TTC549 (cell line): ENCODE measurements at regions not wholly inside any gene's neighbourhood (a gene's known extent, or its start where the extent isn't known, plus 50 kb on each side); places are given as distances from the start of the nearest gene placed in this dataset.

Experiments used
- FAIRE-seq: peaks from 2 replicates; lab custom pipeline; 2012; peaks lifted over from hg19 to GRCh38; lab: Jason Lieb, UNC

DNA sequence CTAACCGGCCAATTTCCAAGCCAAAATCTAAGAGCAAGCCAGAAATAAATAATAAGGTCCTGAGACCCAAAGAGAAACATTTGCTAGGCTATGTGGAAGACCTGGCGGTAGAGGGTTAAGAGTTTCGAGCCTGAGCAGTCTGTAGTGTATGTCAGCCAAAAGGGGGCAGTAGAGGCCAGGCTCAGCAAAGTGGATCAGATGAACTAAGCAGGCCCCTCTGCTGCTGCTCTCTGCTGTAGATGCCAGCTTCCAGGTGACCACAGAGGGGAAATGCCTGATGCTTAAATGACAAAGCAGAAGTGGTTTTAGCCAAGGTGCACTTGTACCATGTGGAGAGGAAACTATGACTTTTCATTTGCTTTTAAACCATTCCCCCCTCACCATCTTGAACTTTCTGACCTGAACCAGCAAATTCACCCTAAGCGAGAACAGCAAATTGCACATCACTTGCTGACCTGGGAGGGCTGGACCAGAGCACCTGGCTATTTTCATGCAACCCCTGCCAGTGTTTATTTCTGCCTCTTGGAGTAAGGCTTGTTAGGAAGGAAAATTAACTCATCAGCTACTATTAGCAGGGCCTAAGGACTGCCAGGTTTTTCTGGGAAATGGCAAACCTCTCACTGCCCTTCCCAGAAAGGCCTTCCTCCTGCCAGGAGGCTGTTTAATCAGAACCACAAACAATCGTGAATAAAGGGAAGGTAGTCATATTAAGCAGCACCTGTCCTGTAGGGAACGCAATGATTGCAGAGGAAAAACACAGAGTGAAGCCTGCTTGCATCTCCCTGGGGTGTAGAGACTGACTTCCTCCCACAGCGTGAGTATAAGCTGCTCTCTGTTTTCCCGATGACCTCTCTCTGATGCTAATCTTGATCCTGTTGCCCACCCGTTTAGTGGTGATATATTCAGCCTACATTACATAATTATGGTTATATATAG lies 818.2 kb downstream of the TLR4 start:
- no peak for FAIRE-seq

DNA sequence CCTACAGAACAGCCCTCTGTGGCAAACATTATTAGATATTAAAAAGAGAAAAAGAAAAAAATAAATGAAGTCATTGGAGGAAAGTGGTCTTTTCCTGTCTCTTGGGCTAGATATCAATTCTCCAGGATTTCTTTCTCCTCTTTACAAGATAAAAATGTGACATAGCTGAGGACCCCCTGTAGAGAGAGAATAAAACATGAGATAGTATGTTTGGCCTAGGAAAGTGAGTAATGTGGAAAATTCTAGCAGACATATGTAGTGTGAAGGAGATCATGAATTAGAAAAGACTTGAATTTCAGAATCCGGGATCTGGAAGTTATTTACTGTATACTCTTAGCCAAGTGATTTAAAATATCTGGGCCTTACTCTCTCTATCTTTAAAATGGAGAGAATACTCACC lies 823.1 kb downstream of the TLR4 start:
- FAIRE-seq, result no peak

DNA sequence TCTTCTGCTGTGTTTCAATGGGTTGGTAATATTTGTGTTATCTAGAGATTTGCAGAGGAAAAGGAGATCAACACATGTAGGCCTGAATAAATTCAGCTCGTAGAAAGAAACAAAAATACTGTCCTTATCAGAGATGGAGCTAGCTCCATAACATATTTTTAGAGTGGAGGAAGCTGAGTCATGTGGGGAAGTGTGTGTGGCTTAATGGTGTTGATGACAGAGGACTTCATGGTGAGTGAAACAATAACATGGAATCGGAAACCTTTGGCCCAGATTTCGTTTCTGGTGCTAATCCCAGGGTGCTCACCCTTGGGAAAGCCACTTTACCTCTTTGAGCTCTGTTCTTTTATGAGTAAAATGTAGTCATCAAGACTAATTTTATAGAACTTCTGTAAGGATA lies 825.0 kb downstream of the TLR4 start:
- no peak for FAIRE-seq

DNA sequence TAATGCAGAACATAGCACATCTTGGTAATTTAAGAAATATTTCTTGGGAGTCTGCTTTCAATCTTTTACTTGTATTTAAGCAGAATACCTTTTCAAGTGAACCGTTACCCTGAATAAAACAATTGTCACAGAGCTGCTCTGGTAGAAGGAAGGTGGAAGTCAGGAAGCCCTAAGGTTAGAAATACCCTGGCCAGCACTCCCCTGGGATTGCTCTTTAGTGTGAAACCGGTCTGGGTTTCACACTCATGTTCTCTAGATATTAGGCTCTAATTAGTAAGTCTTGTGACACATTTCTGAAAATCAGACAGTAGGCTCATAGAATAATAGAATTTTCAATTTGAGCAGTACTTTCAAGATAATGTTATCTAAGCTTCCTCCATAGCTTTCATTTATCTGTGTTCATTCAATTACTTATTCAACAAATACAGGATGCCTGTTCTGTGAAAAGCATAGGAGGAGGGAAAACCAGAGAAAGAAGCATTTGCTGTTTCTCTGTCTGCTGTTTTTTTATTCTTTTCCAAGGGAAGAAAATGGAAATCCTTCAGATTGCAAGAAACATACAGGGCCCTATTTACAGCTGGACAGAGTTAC lies 825.5 kb downstream of the TLR4 start:
- FAIRE-seq, result no peak

DNA sequence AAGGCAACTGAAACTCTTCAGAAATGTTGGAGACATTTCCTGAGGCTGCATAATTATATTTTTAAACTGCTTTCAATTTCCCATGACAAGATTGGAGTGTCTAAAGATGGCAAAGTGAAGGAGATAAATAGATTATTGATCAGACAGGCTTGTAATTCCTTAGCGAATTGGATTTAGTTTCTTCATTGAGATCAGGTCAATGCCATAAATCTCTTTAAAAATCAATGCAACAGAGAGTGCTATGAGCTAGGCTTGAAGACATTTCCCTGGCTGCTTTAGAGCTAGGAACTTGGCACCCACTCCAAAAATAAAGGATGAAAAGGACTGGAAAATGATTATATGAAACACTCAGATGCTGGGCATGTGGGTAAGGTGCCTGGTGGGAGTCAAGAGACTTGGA lies 828.4 kb downstream of the TLR4 start:
- FAIRE-seq, result no peak

DNA sequence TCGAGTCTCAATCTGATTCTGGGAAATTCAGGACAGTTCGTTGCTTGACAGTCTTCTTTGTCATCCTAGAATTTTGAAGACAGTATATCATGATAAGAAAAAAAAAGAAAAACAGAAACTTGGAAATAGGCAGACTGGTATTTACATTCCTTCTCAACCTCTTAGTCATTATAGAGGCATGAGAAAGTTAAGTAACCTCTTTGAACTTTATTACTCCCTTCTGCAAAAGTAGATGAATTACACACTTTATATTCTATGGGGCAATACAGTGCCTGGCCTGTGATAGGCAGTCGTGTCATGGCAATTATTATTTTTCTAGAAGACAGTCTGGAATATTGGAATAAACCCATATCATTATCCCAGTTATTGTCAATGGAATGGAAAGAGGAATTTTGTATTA lies 828.9 kb downstream of the TLR4 start:
- FAIRE-seq, result no peak

DNA sequence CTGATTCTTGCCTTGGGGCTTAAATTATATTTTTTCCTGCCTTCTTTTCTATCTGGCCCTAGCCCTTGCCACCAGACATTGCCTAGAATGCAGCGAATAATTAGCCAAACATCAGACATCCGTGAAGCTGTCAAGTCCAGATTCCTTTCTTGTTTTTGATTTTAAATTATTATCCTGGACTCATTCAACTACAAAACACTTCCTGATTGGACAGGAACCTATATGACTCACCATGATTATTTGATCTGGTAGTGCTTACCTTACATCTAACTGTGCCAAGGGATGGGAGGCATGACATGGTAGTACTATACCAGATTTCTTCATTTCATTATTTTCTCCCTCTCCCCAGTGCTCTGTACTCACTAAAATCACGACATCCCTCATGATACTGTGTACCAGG lies 829.6 kb downstream of the TLR4 start:
- no peak for FAIRE-seq

DNA sequence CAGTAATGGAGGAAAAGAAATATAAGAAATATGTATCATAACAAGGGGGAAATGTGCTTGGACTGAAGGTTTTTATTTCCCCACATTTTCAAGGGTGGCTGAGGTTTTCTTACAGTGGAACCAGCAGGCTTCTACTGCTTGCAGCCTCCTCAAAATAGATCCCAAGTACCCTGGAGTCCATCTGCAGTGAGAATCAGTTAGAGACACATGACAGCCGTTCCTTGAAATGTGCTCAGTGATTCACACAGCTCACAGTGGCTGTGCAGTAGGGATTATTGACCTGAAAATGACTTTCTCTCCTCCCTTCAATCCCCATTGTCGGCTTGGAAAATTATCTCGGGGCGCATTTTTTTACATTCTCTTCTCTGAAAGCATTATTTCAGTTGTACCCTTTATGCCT lies 832.0 kb downstream of the TLR4 start:
- no peak for FAIRE-seq

DNA sequence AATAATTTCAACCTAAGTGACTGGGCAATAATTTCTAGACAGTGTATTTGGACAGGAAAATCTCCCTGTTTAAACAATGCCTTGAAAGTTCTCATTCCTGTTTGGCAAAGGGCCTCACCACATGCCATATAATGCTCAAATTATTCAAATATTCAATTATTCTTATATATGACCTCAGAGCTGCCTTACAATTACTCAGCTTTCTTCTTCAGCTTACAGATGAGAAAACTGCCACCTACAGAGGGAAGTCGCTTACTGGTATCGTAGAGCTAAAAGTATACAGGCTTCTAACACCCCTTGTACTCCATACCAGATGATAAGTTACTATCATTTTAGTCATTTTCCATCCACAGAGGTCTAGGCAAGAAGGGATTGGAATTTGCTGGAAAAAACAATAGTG lies 830.3 kb downstream of the BRINP1 start:
- no peak for FAIRE-seq

DNA sequence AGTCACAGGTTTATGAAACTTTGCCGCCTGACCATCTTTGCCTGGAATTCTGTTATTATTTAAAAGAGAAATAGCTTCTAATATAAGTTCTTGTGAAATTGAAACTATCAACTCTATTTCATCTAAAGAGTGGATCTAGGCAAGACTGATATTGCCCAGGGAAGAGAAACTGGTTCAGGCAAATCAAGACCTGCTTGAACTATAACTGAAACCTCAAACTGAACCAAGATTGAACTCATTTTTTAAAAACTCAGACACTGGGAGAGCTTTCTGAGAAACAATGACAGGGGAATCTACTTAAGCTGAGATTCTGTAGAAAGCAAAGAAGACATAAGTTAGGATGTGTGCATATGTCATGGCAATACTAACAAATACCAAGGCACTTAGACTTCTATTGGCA lies 815.8 kb downstream of the BRINP1 start:
- FAIRE-seq, result no peak

DNA sequence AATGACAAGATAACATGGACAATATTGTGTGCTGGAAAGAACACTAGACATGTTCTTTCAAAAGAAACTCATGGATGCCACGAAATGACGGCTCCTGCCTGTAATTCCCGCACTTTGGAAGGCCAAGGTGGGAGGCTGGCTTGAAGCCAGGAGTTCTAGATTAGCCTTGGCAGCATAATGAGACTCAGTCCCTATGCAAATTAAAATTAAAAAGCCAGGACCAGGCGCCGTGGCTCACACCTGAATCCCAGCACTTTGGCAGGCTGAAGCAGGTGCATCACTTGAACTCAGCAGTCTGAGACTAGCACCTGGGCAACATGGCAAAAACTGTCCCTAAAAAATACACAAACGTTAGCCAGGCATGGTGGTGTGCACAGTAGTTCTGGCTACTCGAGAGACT lies 814.2 kb downstream of the BRINP1 start:
- FAIRE-seq, result no peak

DNA sequence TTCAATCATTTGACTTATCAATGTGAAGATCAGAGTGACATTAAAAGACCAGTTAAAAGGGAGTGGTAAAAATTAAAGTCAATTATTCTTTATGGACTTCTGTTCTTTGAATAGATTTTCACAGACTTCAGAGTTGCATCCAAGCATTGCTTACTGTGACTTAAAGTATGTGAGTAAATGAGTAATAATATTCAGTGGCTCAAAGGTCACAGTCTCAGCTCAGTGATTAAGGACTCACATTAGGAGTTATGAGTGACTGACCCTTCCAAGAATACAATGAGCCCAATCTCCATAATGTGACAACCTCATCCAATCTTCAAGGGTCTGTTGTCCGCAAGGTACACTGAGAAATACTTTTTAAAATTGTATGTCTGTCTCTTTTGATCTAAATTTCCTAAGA lies 811.2 kb downstream of the BRINP1 start:
- FAIRE-seq, result no peak

DNA sequence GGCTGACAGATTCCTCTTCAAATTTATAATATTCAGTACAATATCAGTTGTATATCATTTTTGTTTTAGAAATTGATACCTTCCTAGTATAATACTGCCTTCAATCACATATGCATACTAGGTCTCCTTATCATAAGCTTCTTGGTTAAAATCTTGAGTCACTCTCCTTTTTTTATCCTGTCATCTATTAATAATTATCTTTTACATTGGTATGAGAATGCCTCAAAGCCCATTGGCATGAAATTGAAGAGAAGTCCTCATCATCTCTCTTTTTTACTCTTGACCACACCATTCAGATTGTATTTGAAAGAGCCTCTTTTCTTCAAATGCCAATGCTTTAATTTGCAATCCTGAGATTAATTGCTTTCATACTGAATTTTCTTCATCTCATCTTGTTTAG lies 810.3 kb downstream of the BRINP1 start:
- no peak for FAIRE-seq

DNA sequence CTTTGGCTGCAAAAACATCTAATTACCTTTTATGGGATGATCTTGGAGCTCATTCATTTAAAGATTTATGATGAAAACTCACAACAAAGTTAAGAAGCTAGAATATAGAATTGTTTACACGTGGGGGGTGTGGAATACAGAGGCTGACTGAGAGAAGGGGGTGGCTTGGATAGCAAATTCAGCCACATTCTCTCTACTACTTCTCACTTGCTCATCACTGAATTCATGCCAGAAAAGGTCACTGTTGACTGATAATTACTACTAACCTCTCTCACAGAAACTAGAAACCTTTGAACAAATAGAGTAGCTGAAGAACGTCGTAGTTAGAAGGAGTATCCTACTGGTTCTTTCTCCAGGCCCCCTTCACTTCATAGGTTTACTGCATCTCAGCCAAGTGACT lies 808.2 kb downstream of the BRINP1 start:
- FAIRE-seq, result no peak

DNA sequence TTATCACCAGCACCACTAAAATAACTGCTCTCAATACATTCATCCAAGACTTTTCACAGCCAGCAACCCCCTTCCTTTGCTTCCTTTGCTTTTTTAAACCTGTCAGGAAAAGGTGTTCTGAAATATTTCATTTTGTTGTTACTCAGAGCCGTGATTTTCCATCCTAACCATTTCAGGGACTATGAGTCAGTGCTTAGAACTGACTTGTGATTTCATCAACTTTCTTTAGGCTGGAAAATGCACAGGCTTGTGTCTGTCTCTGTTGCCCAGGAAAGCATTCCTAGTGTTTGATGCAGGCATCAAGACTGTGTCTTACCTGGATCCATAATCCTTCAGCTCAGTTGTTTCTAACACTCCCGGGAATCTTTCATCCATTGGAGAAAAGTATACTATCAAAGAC lies 805.6 kb downstream of the BRINP1 start:
- no peak for FAIRE-seq

DNA sequence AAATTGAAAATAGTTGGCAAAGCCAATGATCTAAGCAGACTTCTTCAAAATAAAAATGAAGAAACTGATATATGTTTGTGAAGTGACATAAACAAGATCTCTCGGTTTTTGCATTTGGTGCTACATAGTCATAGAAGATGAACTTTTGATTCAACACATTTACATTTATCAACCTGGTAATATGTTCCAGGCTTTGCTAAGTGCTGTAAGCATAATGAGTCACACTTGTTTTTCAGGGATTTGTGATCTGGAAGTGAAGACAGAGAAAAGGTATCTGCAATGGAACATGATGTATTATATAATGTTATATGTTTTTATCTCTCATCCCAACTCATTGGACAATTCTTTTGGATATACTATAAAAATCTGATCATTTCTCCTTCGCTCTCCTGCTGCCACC lies 801.4 kb downstream of the BRINP1 start:
- FAIRE-seq, result no peak

DNA sequence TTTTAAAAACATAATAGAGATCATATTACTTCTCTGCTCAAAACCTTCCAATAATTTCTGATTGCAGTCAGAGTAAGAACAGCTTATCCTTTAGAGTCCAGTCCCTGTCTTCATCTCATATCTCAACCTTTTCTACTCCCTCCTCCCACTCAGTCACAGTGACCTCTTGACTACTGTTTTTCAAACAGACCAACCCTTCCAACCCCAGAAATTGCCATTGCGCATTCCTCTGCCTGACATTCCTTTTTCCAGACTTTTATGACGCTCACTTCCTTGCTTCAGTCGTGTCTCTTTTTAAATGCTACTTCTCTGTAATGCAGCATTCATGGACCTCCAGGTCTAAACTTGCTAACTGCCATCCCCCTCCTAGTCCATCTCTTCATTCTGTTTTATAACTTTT lies 800.5 kb downstream of the BRINP1 start:
- FAIRE-seq, result no peak

DNA sequence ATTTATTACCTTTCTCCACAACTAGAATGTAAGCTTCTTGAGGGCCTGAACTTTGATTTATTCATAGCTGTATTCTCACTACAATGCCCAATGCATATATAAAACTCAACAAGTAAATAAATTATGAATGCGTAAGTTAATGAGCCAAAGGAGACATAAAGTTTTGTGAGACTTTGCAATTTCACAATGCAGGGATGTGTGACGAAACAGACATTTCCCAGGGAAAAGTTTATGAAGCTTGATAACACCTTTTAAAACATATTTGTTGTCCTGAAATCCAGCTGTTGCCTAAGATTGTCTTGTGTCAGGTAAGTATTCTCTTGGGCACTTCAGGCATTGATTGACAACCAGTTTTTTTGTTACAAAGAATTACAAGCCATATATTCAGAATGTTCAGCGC lies 800.1 kb downstream of the BRINP1 start:
- FAIRE-seq, result no peak

DNA sequence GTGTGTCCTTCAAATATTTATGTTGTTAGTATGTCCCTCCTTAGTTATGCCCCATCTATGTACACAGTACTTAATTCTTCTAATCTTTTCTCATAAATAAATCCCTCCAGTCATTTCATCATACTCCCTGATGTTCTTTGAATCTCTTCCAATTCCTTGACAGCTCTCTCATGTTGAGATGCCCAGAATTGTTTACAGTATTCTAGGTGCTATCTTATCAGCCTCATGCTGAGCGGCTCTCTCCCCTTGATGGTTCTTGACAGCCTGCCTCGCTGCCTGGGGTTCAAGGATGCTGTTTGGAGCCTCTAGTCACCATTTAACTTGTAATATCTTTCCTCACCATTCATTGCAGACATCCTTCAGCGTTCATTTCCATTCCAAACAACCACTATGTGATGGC lies 799.2 kb downstream of the BRINP1 start:
- FAIRE-seq, result no peak

DNA sequence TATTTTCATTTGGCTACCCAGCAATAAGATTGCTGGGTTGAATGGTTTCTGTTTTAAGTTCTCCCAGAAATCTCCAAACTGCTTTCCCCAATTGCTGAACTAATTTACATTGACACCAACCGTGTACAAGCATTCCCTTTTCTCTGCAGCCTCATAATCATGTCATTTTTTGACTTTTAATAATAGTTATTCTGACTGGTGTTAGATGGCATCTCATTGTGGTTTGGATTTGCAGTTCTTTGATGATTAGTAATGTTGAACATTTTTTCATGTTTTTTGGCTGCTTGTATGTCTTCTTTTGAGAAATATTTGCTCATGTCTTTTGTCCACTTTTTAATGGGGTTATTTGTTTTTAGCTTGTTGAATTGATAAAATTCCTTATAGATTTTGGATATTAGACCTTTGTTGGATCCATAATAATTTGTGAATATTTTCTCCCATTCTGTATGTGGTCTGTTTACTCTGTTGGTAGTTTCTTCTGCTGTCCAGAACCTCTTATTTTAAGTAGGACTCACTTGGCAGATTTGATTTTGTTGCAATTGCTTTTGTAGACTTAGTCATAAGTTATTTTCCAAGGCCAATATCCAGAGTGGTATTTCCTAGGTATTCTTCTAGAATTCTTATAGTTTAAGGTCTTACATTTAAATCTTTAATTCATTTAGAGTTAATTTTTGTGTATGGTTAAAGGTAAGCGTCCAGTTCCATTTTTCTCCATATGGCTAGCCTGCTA lies 793.7 kb downstream of the BRINP1 start:
- no peak for FAIRE-seq

DNA sequence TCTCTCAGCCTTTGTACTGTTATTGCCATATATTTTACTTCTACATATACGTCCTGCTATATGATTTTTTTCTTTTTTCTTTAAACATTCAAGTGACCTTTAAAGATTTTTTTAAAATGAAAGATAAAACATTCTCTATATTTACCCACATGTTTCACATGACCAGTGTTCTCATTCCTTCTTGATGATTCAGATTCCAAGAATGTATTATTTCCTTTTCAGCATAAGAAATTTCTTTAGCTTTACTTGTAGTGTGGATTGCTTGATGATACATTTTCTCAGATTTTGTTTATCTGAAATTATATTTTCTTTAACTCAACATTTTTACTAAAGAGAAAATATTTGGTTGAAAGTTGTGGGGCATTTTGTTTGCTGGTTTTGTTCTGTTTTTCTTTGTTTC lies 792.1 kb downstream of the BRINP1 start:
- no peak for FAIRE-seq

DNA sequence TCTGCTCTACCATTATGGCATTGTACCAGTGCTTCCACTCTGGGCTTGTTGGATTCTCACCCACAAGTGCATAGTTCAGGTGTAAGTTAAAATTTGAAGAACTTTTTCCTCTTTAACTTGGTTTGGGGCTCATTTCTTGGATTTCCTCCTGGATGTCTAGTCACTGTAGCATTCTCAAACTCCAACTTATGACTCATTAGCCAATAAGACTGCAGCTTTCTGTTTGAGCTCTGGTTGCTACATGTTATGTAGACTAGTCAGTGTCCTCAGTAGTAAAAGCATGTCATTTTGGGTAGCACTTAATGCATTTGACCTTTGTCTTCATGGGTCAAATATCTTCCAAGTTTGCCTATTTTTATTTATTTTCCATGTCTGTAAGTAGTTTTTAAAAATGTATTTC lies 790.8 kb downstream of the BRINP1 start:
- no peak for FAIRE-seq

DNA sequence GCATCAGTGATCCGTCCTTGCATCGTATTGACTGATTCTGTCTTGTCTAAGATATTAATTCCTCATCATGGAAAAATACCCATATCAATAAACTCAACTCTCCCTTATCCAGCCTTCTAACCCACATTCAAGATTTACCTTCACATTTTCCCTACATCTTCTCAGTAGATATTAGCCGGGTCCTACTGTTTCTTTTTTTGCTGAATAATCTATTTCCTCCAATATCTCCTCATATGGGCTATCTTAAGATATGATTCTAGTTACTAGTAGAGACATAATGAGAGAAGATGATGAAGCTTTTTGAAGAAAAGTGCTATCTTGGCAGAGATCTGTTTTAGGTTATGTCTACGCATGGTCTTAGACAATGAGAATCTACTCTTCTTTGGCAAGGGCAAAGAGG lies 785.8 kb downstream of the BRINP1 start:
- FAIRE-seq, result no peak

DNA sequence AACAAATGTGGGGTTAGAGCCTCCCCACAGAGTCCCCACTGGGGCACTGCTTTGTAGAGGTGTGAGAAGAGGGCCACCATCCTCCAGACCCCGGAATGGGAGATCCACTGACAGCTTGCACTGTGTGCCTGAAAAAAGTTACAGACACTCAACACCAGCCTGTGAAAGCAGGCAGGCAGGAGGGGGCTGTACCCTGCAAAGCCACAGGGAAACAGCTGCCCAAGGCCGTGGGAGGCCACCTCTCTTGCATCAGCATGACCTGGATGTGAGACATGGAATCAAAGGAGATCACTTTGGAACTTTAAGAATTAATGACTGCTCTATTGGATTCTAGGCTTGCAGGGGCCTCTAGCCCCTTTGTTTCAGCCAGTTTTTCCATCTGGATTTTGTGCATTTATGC lies 782.3 kb downstream of the BRINP1 start:
- no peak for FAIRE-seq
